ENCODE measurements at regions not wholly inside any gene's neighbourhood (a gene's known extent, or its start where the extent isn't known, plus 50 kb on each side); places are given as distances from the start of the nearest gene placed in this dataset.

DNA sequence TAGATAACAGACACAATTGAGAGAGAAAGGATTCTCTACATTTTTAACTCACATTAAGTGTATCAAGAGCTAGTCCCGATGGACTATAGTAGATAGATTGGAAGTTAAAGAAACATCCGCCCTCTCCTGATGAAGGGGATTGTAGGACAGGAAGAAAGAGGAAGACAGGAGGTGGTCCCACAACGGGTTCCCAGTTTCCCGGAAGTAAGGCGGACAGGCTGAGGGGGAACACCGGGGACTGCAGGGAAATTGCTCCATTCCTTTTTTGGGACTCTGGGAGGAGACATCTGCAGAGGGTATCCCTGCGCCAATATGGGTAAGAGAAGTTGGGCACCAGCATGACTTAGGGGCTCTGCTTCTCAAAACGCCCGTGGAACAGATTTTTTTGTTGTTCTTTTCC, 177.5 kb upstream of the ATF7IP start:
- intact Hi-C loops (cut with micrococcal nuclease; ENCODE audit: unreplicated experiment), result loop anchor here (2.0 to 10.0 kb wide), 4 partner anchors 21 to 474 kb away; partner anchors contain the start of gene ATF7IP
- Mint-ChIP-seq H3K36me3 (ENCODE audit: insufficient read depth, unreplicated experiment) (no peaks in the 10 kb centered on the region), H3K9me3 (ENCODE audit: low read depth, unreplicated experiment) (no peaks in the 10 kb centered on the region), H3K27ac (ENCODE audit: unreplicated experiment) (no peak overlapping the region), H3K4me1 (ENCODE audit: low read depth, unreplicated experiment) (peaks cover 28% of the 10 kb centered on the region), H3K27me3 (ENCODE audit: unreplicated experiment) (no peaks in the 10 kb centered on the region), H3K4me3 (ENCODE audit: low read depth, unreplicated experiment) (no peak overlapping the region)
- CTCF ChIA-PET, result no interaction called here
- no TSS peak for BruUV-seq (replicated peaks)
- TF ChIP-seq, protein P1, sequence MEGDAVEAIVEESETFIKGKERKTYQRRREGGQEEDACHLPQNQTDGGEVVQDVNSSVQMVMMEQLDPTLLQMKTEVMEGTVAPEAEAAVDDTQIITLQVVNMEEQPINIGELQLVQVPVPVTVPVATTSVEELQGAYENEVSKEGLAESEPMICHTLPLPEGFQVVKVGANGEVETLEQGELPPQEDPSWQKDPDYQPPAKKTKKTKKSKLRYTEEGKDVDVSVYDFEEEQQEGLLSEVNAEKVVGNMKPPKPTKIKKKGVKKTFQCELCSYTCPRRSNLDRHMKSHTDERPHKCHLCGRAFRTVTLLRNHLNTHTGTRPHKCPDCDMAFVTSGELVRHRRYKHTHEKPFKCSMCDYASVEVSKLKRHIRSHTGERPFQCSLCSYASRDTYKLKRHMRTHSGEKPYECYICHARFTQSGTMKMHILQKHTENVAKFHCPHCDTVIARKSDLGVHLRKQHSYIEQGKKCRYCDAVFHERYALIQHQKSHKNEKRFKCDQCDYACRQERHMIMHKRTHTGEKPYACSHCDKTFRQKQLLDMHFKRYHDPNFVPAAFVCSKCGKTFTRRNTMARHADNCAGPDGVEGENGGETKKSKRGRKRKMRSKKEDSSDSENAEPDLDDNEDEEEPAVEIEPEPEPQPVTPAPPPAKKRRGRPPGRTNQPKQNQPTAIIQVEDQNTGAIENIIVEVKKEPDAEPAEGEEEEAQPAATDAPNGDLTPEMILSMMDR (IDR thresholded peaks at IDR 0.05; ENCODE audit: unreplicated experiment), result no peak
- no peak for DNase-seq

DNA sequence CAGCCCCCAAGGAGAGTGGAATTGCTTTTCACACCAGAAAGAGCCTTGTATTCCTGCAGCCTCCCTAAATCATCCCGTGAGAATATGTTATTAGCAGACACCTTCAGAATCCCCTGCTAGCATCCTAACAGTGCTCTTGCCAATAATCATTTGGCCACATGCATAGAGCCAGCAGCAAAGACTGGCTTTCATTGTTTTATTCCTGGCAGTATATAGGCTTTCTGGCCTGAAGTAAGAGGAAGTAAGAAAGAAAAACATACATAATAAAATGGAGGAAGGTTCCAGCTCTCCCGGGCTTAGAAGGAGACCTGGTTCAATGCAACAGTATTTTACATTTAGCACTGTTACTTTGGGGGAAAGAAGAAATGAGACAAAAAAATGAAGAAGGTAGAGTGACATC, 176.7 kb upstream of the ATF7IP start:
- TF ChIP-seq, protein P1 (IDR thresholded peaks at IDR 0.05; ENCODE audit: unreplicated experiment), result no peak
- BruUV-seq (replicated peaks), result no TSS peak
- intact Hi-C loops (cut with micrococcal nuclease; ENCODE audit: unreplicated experiment), result loop anchor here (5.0 to 10.0 kb wide), 3 partner anchors 46 to 474 kb away; partner anchors contain the start of gene ATF7IP
- Mint-ChIP-seq H3K36me3 (ENCODE audit: insufficient read depth, unreplicated experiment) (no peaks in the 10 kb centered on the region), H3K27me3 (ENCODE audit: unreplicated experiment) (no peaks in the 10 kb centered on the region), H3K9me3 (ENCODE audit: low read depth, unreplicated experiment) (no peaks in the 10 kb centered on the region), H3K4me3 (ENCODE audit: low read depth, unreplicated experiment) (no peak overlapping the region), H3K4me1 (ENCODE audit: low read depth, unreplicated experiment) (peaks cover 28% of the 10 kb centered on the region), H3K27ac (ENCODE audit: unreplicated experiment) (no peak overlapping the region)
- DNase-seq, result no peak
- CTCF ChIA-PET, result no interaction called here

DNA sequence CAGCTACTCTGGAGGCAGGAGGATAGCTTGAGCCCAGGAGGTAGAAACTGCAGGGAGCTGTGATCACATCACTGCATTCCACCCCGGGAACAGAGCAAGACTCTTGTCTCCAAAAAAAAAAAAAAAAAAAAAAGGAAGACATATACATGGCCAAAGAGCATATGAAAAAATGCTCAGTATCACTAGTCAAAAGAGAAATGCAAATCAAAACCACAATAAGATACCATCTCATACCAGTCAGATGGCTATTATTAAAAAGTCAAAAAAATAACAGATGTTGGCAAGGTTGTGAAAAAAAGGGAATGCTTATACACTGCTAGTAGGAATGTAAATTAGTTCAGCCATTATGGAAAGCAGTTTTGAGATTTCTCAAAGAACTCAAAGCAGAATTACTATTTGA, 174.8 kb upstream of the ATF7IP start:
- Mint-ChIP-seq H3K9me3 (ENCODE audit: low read depth, unreplicated experiment) (no peaks in the 10 kb centered on the region), H3K4me1 (ENCODE audit: low read depth, unreplicated experiment) (peaks cover 25% of the 10 kb centered on the region), H3K27me3 (ENCODE audit: unreplicated experiment) (no peaks in the 10 kb centered on the region), H3K36me3 (ENCODE audit: insufficient read depth, unreplicated experiment) (no peaks in the 10 kb centered on the region), H3K4me3 (ENCODE audit: low read depth, unreplicated experiment) (no peak overlapping the region), H3K27ac (ENCODE audit: unreplicated experiment) (no peak overlapping the region)
- no peak for DNase-seq
- no TSS peak for BruUV-seq (replicated peaks)
- CTCF ChIA-PET, result no interaction called here
- TF ChIP-seq, protein P1 (IDR thresholded peaks at IDR 0.05; ENCODE audit: unreplicated experiment), result no peak
- intact Hi-C loops (cut with micrococcal nuclease; ENCODE audit: unreplicated experiment), result no loop called here

DNA sequence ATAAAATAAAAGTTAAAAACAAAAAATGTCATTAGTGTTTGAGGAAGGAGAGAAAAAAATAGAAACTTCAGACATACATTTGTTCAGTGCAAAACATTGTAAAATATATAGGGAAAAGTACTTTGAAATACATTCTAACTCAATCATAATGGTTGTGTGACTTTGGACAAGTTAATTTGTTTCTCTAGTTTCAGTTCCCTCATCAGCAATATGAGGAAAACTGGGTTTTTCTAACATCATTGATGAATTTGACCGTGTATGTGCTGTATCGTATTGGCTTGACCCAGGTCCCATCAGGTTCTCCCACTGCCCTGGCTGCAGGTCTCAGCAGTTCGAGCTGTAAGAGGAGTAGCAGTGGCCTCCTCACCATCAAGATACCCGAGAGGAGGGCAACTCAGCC, 173.9 kb upstream of the ATF7IP start:
- CTCF ChIA-PET, result no interaction called here
- no peaks in the 10 kb centered on the region for H3K9me3 Mint-ChIP-seq (ENCODE audit: low read depth, unreplicated experiment)
- H3K4me1 Mint-ChIP-seq (ENCODE audit: low read depth, unreplicated experiment), result peaks cover 21% of the 10 kb centered on the region
- H3K27me3 Mint-ChIP-seq (ENCODE audit: unreplicated experiment), result no peaks in the 10 kb centered on the region
- intact Hi-C loops (cut with micrococcal nuclease; ENCODE audit: unreplicated experiment), result no loop called here
- no peak overlapping the region for H3K27ac Mint-ChIP-seq (ENCODE audit: unreplicated experiment)
- no peaks in the 10 kb centered on the region for H3K36me3 Mint-ChIP-seq (ENCODE audit: insufficient read depth, unreplicated experiment)
- no peak for DNase-seq
- TF ChIP-seq, protein P1 (IDR thresholded peaks at IDR 0.05; ENCODE audit: unreplicated experiment), result no peak
- H3K4me3 Mint-ChIP-seq (ENCODE audit: low read depth, unreplicated experiment), result no peak overlapping the region
- BruUV-seq (replicated peaks), result no TSS peak

All from Calu3 (cell line).